Hepatocyte (in vitro differentiated cells): ENCODE measurements at regions not wholly inside any gene's neighbourhood (a gene's known extent, or its start where the extent isn't known, plus 50 kb on each side); places are given as distances from the start of the nearest gene placed in this dataset.

ENCODE experiments used
- DNase-seq: peaks from one replicate; pipeline ENCODE4 v3.0.0-alpha.2; 2016; ENCODE audit warnings: low spot score
- H2AFZ ChIP-seq: fragments of 200-600 bp; sonication (generic); 2 replicates; pipeline ENCODE4 v1.6.0; 2016; ENCODE audit warnings: antibody characterized with exemption, mild to moderate bottlenecking
- H3K27ac ChIP-seq: fragments of 200-600 bp; sonication (generic); 2 replicates; pipeline ENCODE4 v1.5.1; 2016; ENCODE audit warnings: mild to moderate bottlenecking
- H3K27me3 ChIP-seq: fragments of 200-600 bp; sonication (generic); 2 replicates; pipeline ENCODE4 v1.6.1; 2016
- H3K36me3 ChIP-seq: fragments of 200-600 bp; sonication (generic); replicated peaks from 2 replicates; pipeline ENCODE4 v1.5.1; 2016; ENCODE audit warnings: low read depth; ENCODE audit not compliant: insufficient read depth
- H3K4me1 ChIP-seq: fragments of 200-600 bp; sonication (generic); 2 replicates; pipeline ENCODE4 v1.5.1; 2016; ENCODE audit warnings: mild to moderate bottlenecking, moderate library complexity; ENCODE audit not compliant: insufficient read depth
- H3K4me2 ChIP-seq: fragments of 200-600 bp; sonication (generic); 2 replicates; pipeline ENCODE4 v1.6.0; 2016
- H3K4me3 ChIP-seq: fragments of 200-600 bp; sonication (generic); 2 replicates; pipeline ENCODE4 v1.5.1; 2016; ENCODE audit warnings: mild to moderate bottlenecking
- H3K79me2 ChIP-seq: fragments of 200-600 bp; sonication (generic); 2 replicates; pipeline ENCODE4 v1.6.0; 2017; ENCODE audit warnings: mild to moderate bottlenecking
- H3K9me2 ChIP-seq: fragments of 200-600 bp; sonication (generic); replicated peaks from 2 replicates; pipeline ENCODE4 v1.6.0; 2017; ENCODE audit warnings: mild to moderate bottlenecking; ENCODE audit not compliant: insufficient read depth
- H3K9me3 ChIP-seq: fragments of 200-600 bp; sonication (generic); 2 replicates; pipeline ENCODE4 v1.5.1; 2016; ENCODE audit warnings: low read depth, mild to moderate bottlenecking
- H4K20me1 ChIP-seq: fragments of 200-600 bp; sonication (generic); 2 replicates; pipeline ENCODE4 v1.6.0; 2016; ENCODE audit warnings: mild to moderate bottlenecking; ENCODE audit not compliant: insufficient read depth, poor library complexity, severe bottlenecking
- EZH2 ChIP-seq: fragments of 200-600 bp; sonication (generic); IDR thresholded peaks from 2 replicates; pipeline ENCODE4 v1.6.1; 2016; ENCODE audit warnings: antibody characterized with exemption, mild to moderate bottlenecking, borderline replicate concordance
- EZH2phosphoT487 ChIP-seq: fragments of 200-600 bp; sonication (generic); IDR thresholded peaks from one replicate; pipeline ENCODE4 v1.6.1; 2018; ENCODE audit warnings: antibody characterized with exemption, mild to moderate bottlenecking, low read depth, moderate library complexity; ENCODE audit not compliant: unreplicated experiment, severe bottlenecking
- WGBS: methylation state at CpG from one replicate; pipeline ENCODE4 v1.1.6; 2016; ENCODE audit warnings: low lambda C conversion rate; ENCODE audit errors: missing lambda C conversion rate; 5-methylcytosine and 5-hydroxymethylcytosine counted together
- TF ChIP-seq, protein P1 (sequence below): fragments of 200-600 bp; sonication (generic); IDR thresholded peaks from 2 replicates; pipeline ENCODE4 v1.5.1; 2016; ENCODE audit warnings: antibody characterized with exemption, mild to moderate bottlenecking; ENCODE audit not compliant: poor library complexity

DNA sequence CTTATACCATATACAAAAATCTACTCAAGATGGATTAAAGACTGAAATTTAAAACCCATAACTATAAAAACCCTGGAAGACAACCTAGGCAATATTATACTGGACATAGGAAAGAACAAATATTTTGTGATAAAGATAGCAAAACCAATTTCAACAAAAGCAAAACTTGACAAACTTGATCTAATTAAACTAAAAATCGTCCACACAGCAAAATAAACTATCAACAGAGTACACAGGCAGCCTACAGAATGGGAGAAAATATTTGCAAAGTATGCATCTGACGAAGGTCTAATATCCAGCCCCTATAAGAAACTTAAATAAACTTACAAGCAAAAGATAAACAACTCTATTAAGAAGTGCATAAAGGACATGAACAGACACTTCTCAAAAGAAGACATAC, 240.1 kb downstream of the HGF start:
- Histone ChIP-seq H3K4me1 (no peaks in the 10 kb centered on the region), H3K79me2 (no peaks in the 10 kb centered on the region), H4K20me1 (no peaks in the 10 kb centered on the region), H2AFZ (no peak overlapping the region), H3K27ac (no peak overlapping the region), H3K4me3 (no peak overlapping the region), H3K36me3 (no peaks in the 10 kb centered on the region), H3K4me2 (no peak overlapping the region), H3K9me2 (no peaks in the 10 kb centered on the region), H3K9me3 (no peaks in the 10 kb centered on the region), H3K27me3 (no peaks in the 10 kb centered on the region)
- TF ChIP-seq EZH2phosphoT487 (no peak), EZH2 (no peak)
- TF ChIP-seq, protein P1, sequence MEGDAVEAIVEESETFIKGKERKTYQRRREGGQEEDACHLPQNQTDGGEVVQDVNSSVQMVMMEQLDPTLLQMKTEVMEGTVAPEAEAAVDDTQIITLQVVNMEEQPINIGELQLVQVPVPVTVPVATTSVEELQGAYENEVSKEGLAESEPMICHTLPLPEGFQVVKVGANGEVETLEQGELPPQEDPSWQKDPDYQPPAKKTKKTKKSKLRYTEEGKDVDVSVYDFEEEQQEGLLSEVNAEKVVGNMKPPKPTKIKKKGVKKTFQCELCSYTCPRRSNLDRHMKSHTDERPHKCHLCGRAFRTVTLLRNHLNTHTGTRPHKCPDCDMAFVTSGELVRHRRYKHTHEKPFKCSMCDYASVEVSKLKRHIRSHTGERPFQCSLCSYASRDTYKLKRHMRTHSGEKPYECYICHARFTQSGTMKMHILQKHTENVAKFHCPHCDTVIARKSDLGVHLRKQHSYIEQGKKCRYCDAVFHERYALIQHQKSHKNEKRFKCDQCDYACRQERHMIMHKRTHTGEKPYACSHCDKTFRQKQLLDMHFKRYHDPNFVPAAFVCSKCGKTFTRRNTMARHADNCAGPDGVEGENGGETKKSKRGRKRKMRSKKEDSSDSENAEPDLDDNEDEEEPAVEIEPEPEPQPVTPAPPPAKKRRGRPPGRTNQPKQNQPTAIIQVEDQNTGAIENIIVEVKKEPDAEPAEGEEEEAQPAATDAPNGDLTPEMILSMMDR = no peak
- no peak for DNase-seq
- WGBS = 63% methylated on average over 2 of the region's 2 CpGs

DNA sequence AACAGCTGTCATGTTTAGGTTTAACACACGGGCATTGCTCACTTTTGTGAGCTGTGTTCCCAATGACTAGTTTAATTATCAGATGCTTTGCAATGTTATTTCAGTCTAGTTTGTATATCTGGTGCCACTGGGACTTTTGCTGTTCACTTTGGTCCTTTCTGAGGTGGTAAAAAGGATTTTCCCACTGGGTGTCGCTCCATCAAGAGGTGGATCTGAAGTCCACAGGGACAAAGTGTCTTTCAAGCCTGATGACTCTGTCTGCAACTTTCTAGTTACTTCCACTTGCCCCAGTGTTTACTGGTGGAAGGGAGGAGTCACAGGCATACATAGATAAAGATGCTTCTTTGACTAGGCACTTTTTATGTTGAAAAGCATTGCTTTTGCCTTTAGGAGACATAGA, 242.2 kb downstream of the HGF start:
- H3K4me3 ChIP-seq = no peak overlapping the region
- no peaks in the 10 kb centered on the region for H3K36me3 ChIP-seq
- no peaks in the 10 kb centered on the region for H3K9me2 ChIP-seq
- H3K27ac ChIP-seq = no peak overlapping the region
- H3K27me3 ChIP-seq = no peaks in the 10 kb centered on the region
- TF ChIP-seq EZH2phosphoT487 (no peak), EZH2 (no peak)
- TF ChIP-seq, protein P1 = no peak
- H2AFZ ChIP-seq = no peak overlapping the region
- no peaks in the 10 kb centered on the region for H3K4me1 ChIP-seq
- H3K79me2 ChIP-seq = no peaks in the 10 kb centered on the region
- H3K4me2 ChIP-seq = no peak overlapping the region
- no peaks in the 10 kb centered on the region for H4K20me1 ChIP-seq
- 89% methylated on average over 2 of the region's 2 CpGs for WGBS
- DNase-seq = no peak
- H3K9me3 ChIP-seq = no peaks in the 10 kb centered on the region

DNA sequence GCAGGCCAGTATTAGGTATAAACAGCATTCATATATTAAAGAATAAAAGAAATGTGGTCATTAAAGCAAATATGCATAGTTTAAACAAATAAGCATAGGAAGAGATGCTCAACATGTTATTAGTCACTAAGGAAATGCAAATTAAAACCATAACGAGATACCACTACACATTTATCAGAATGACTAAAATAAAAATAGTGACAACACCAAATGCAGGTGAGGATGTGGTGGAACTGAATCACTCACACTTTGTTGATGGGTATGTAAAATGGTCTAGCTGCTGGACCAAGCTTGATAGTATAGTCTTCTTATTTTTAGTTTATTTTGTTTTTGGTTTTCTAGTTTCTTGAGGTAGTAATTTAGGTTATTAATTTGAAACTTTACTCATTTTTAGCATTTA, 242.9 kb downstream of the HGF start:
- Histone ChIP-seq H4K20me1 (no peaks in the 10 kb centered on the region), H3K36me3 (no peaks in the 10 kb centered on the region), H2AFZ (no peak overlapping the region), H3K27ac (no peak overlapping the region), H3K9me3 (no peaks in the 10 kb centered on the region), H3K27me3 (no peaks in the 10 kb centered on the region), H3K4me1 (no peaks in the 10 kb centered on the region), H3K4me3 (no peak overlapping the region), H3K9me2 (no peaks in the 10 kb centered on the region), H3K79me2 (no peaks in the 10 kb centered on the region), H3K4me2 (no peak overlapping the region)
- no peak for TF ChIP-seq EZH2phosphoT487
- TF ChIP-seq, protein P1 = no peak
- TF ChIP-seq EZH2 = no peak
- 89% methylated on average over 1 of the region's 1 CpG for WGBS
- no peak for DNase-seq

DNA sequence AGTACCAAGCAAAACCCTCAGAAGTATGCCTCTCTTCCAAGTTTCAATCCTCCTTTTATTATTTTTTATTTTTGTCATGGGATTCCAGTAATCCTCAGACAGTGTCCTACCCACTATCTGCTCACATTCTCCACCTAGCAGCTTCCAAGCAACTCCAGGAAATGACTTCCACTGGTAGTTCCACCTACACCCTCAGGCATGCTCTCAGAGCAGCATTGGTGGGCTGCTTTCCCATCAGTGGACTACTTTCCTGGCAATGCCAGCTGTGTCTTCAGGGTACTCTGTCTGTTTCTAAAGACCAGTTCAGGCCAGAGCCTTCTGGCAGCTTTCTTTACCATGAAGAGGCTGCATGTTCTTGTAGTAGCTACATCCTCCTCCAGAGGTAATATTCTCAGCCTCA, 244.0 kb downstream of the HGF start:
- H4K20me1 ChIP-seq = no peaks in the 10 kb centered on the region
- TF ChIP-seq, protein P1 = no peak
- no peak for TF ChIP-seq EZH2phosphoT487
- no peak overlapping the region for H3K4me2 ChIP-seq
- no peak overlapping the region for H2AFZ ChIP-seq
- no peak overlapping the region for H3K27ac ChIP-seq
- H3K4me1 ChIP-seq = no peaks in the 10 kb centered on the region
- H3K4me3 ChIP-seq = no peak overlapping the region
- H3K9me2 ChIP-seq = no peaks in the 10 kb centered on the region
- H3K79me2 ChIP-seq = no peaks in the 10 kb centered on the region
- H3K9me3 ChIP-seq = no peaks in the 10 kb centered on the region
- H3K27me3 ChIP-seq = no peaks in the 10 kb centered on the region
- no peaks in the 10 kb centered on the region for H3K36me3 ChIP-seq
- no peak for DNase-seq
